Astrocyte (in vitro differentiated cells and primary cell): ENCODE measurements at regions not wholly inside any gene's neighbourhood (a gene's known extent, or its start where the extent isn't known, plus 50 kb on each side); places are given as distances from the start of the nearest gene placed in this dataset.

Experiments used
- DNase-seq: peaks from one replicate; pipeline ENCODE4 v3.0.0-alpha.2; 2010; ENCODE audit warnings: low read depth
- FAIRE-seq: peaks from 2 replicates; lab custom pipeline; 2011; peaks lifted over from hg19 to GRCh38; lab: Jason Lieb, UNC
- H2AFZ ChIP-seq: 2 replicates; pipeline ENCODE4 v1.6.0; 2012; ENCODE audit warnings: low read depth, low read length, inconsistent platforms
- H3K27ac ChIP-seq: 2 replicates; pipeline ENCODE4 v1.5.1; 2011; ENCODE audit warnings: low read depth, low read length, inconsistent platforms
- H3K27me3 ChIP-seq: 2 replicates; pipeline ENCODE4 v1.6.0; 2011; ENCODE audit warnings: low read length, inconsistent platforms; ENCODE audit not compliant: insufficient read depth
- H3K36me3 ChIP-seq: 2 replicates; pipeline ENCODE4 v1.5.1; 2011; ENCODE audit warnings: low read length, inconsistent platforms; ENCODE audit not compliant: insufficient read depth
- H3K4me1 ChIP-seq: 2 replicates; pipeline ENCODE4 v1.5.1; 2011; ENCODE audit warnings: low read length, inconsistent platforms; ENCODE audit not compliant: insufficient read depth
- H3K4me2 ChIP-seq: 2 replicates; pipeline ENCODE4 v1.6.0; 2012; ENCODE audit warnings: low read length, inconsistent platforms
- H3K4me3 ChIP-seq: 2 replicates; pipeline ENCODE4 v1.5.1; 2011; ENCODE audit warnings: low read depth, mild to moderate bottlenecking, low read length, inconsistent platforms; ENCODE audit not compliant: insufficient read depth
- H3K79me2 ChIP-seq: 2 replicates; pipeline ENCODE4 v1.6.0; 2012; ENCODE audit warnings: mild to moderate bottlenecking, low read length, inconsistent platforms; ENCODE audit not compliant: insufficient read depth
- H3K9ac ChIP-seq: 2 replicates; pipeline ENCODE4 v1.6.0; 2012; ENCODE audit warnings: mild to moderate bottlenecking, low read length, inconsistent platforms
- H3K9me3 ChIP-seq: 2 replicates; pipeline ENCODE4 v1.5.1; 2012; ENCODE audit warnings: low read depth, mild to moderate bottlenecking, low read length, inconsistent platforms; ENCODE audit not compliant: insufficient read depth
- H4K20me1 ChIP-seq: 2 replicates; pipeline ENCODE4 v1.6.0; 2012; ENCODE audit warnings: low read length, inconsistent platforms; ENCODE audit not compliant: insufficient read depth
- H3K27ac Mint-ChIP-seq: one replicate; pipeline ENCODE4 v1.8.0; 2021; ENCODE audit warnings: mild to moderate bottlenecking, mixed read lengths; ENCODE audit not compliant: unreplicated experiment
- H3K27me3 Mint-ChIP-seq: one replicate; pipeline ENCODE4 v1.8.0; 2021; ENCODE audit warnings: low read depth, mixed read lengths; ENCODE audit not compliant: unreplicated experiment
- H3K36me3 Mint-ChIP-seq: one replicate; pipeline ENCODE4 v1.8.0; 2021; ENCODE audit warnings: low read depth, mixed read lengths; ENCODE audit not compliant: unreplicated experiment
- H3K4me1 Mint-ChIP-seq: one replicate; pipeline ENCODE4 v1.8.0; 2021; ENCODE audit warnings: low read depth, mixed read lengths; ENCODE audit not compliant: unreplicated experiment
- H3K4me3 Mint-ChIP-seq: one replicate; pipeline ENCODE4 v1.8.0; 2021; ENCODE audit warnings: mild to moderate bottlenecking, moderate library complexity, mixed read lengths; ENCODE audit not compliant: unreplicated experiment
- H3K9me3 Mint-ChIP-seq: one replicate; pipeline ENCODE4 v1.8.0; 2021; ENCODE audit warnings: mild to moderate bottlenecking, mixed read lengths; ENCODE audit not compliant: unreplicated experiment
- CTCF ChIP-seq: IDR thresholded peaks from 2 replicates; pipeline ENCODE4 v1.5.1; 2011; ENCODE audit warnings: low read depth, mild to moderate bottlenecking, inconsistent platforms, low read length, moderate library complexity; ENCODE audit not compliant: insufficient read depth
- EZH2 ChIP-seq: IDR thresholded peaks from 2 replicates; pipeline ENCODE4 v1.6.1; 2012; ENCODE audit warnings: mild to moderate bottlenecking, low read length, inconsistent platforms; ENCODE audit not compliant: insufficient read depth

- H3K27me3 ChIP-seq = no peaks in the 10 kb centered on the region
- no peaks in the 10 kb centered on the region for H3K36me3 ChIP-seq
- H3K9me3 ChIP-seq = no peaks in the 10 kb centered on the region
- no peak for FAIRE-seq
- H3K79me2 ChIP-seq = no peaks in the 10 kb centered on the region
- no peak overlapping the region for H3K4me3 ChIP-seq
- no peak overlapping the region for H3K9ac ChIP-seq
- Mint-ChIP-seq H3K9me3 (peaks cover 2% of the 10 kb centered on the region), H3K36me3 (peaks cover 7% of the 10 kb centered on the region), H3K4me3 (no peak overlapping the region), H3K27ac (no peak overlapping the region), H3K4me1 (no peaks in the 10 kb centered on the region), H3K27me3 (peaks cover 1% of the 10 kb centered on the region)
- H2AFZ ChIP-seq = no peak overlapping the region
- no peak overlapping the region for H3K4me2 ChIP-seq
- TF ChIP-seq EZH2 (no peak), CTCF (no peak)
- H3K27ac ChIP-seq = no peak overlapping the region
- peaks cover 4% of the 10 kb centered on the region for H3K4me1 ChIP-seq
- no peak for DNase-seq
- H4K20me1 ChIP-seq = no peaks in the 10 kb centered on the region
These were observed 60.0 kb upstream of the IER3 start for GRCh38 chr6:30804333-30804732.

- Mint-ChIP-seq H3K27ac (no peak overlapping the region), H3K36me3 (peaks cover 7% of the 10 kb centered on the region), H3K4me3 (no peak overlapping the region), H3K4me1 (no peaks in the 10 kb centered on the region), H3K27me3 (peaks cover 1% of the 10 kb centered on the region), H3K9me3 (peaks cover 2% of the 10 kb centered on the region)
- Histone ChIP-seq H2AFZ (no peak overlapping the region), H3K9ac (no peak overlapping the region), H3K27me3 (no peaks in the 10 kb centered on the region), H3K9me3 (no peaks in the 10 kb centered on the region), H3K79me2 (no peaks in the 10 kb centered on the region), H3K36me3 (no peaks in the 10 kb centered on the region), H4K20me1 (no peaks in the 10 kb centered on the region), H3K4me1 (peaks cover 4% of the 10 kb centered on the region), H3K4me3 (no peak overlapping the region), H3K27ac (no peak overlapping the region), H3K4me2 (no peak overlapping the region)
- DNase-seq = no peak
- no peak for FAIRE-seq
- TF ChIP-seq CTCF (no peak), EZH2 (no peak)
These were observed 58.4 kb upstream of the IER3 start for GRCh38 chr6:30802731-30803130.

GRCh38 chr6:30801950-30802349 is 57.6 kb upstream of the IER3 start:
- no peaks in the 10 kb centered on the region for H3K9me3 ChIP-seq
- Mint-ChIP-seq H3K27me3 (peaks cover 1% of the 10 kb centered on the region), H3K9me3 (peaks cover 2% of the 10 kb centered on the region), H3K36me3 (peaks cover 7% of the 10 kb centered on the region), H3K4me1 (no peaks in the 10 kb centered on the region), H3K4me3 (no peak overlapping the region), H3K27ac (no peak overlapping the region)
- no peak for DNase-seq
- no peak overlapping the region for H3K27ac ChIP-seq
- no peak overlapping the region for H3K4me2 ChIP-seq
- TF ChIP-seq CTCF = no peak
- no peak for TF ChIP-seq EZH2
- no peak overlapping the region for H2AFZ ChIP-seq
- no peaks in the 10 kb centered on the region for H4K20me1 ChIP-seq
- no peaks in the 10 kb centered on the region for H3K79me2 ChIP-seq
- no peaks in the 10 kb centered on the region for H3K36me3 ChIP-seq
- H3K27me3 ChIP-seq = no peaks in the 10 kb centered on the region
- peaks cover 4% of the 10 kb centered on the region for H3K4me1 ChIP-seq
- FAIRE-seq = no peak
- H3K4me3 ChIP-seq = no peak overlapping the region
- H3K9ac ChIP-seq = no peak overlapping the region
